H9 (cell line): ENCODE measurements at regions not wholly inside any gene's neighbourhood (a gene's known extent, or its start where the extent isn't known, plus 50 kb on each side); places are given as distances from the start of the nearest gene placed in this dataset.

Experiments
- DNase-seq: peaks from one replicate; pipeline ENCODE4 v3.0.0-alpha.2; 2017
- H2AFZ ChIP-seq: one replicate; pipeline ENCODE4 v1.6.1; 2013; ENCODE audit warnings: mild to moderate bottlenecking, low read length, control low read depth, moderate library complexity
- H2AK5ac ChIP-seq: 2 replicates; pipeline ENCODE4 v1.6.1; 2013; ENCODE audit warnings: low read length, control low read depth, mixed read lengths; ENCODE audit not compliant: insufficient read length
- H2BK120ac ChIP-seq: one replicate; pipeline ENCODE4 v1.6.1; 2013; ENCODE audit warnings: low read depth, mild to moderate bottlenecking, low read length, control low read depth, inconsistent platforms; ENCODE audit not compliant: poor library complexity, severe bottlenecking
- H2BK12ac ChIP-seq: 2 replicates; pipeline ENCODE4 v1.6.1; 2013; ENCODE audit warnings: low read length, control low read depth, mixed read lengths, low read depth; ENCODE audit not compliant: insufficient read length
- H2BK15ac ChIP-seq: 2 replicates; pipeline ENCODE4 v1.6.1; 2013; ENCODE audit warnings: low read depth, low read length, control low read depth
- H2BK20ac ChIP-seq: one replicate; pipeline ENCODE4 v1.6.1; 2013; ENCODE audit warnings: low read depth, mild to moderate bottlenecking, low read length, control low read depth, inconsistent platforms; ENCODE audit not compliant: poor library complexity, severe bottlenecking
- H2BK5ac ChIP-seq: 2 replicates; pipeline ENCODE4 v1.6.1; 2013; ENCODE audit warnings: low read length, control low read depth, mixed read lengths; ENCODE audit not compliant: insufficient read length
- H3K14ac ChIP-seq: 2 replicates; pipeline ENCODE4 v1.6.1; 2013; ENCODE audit warnings: low read length, control low read depth; ENCODE audit not compliant: insufficient read depth
- H3K18ac ChIP-seq: 2 replicates; pipeline ENCODE4 v1.6.1; 2013; ENCODE audit warnings: low read depth, mild to moderate bottlenecking, mixed read lengths, low read length, control low read depth; ENCODE audit not compliant: insufficient read length
- H3K23ac ChIP-seq: 2 replicates; pipeline ENCODE4 v1.6.1; 2013; ENCODE audit warnings: low read length, control low read depth, mixed read lengths, low read depth; ENCODE audit not compliant: insufficient read length
- H3K23me2 ChIP-seq: 2 replicates; pipeline ENCODE4 v1.6.1; 2013; ENCODE audit warnings: low read depth, mild to moderate bottlenecking, mixed read lengths, low read length, control low read depth; ENCODE audit not compliant: insufficient read length, poor library complexity, severe bottlenecking
- H3K27ac ChIP-seq: 2 replicates; pipeline ENCODE4 v1.5.1; 2013; ENCODE audit warnings: low read length, control low read depth, mixed read lengths, low read depth; ENCODE audit not compliant: insufficient read length
- H3K27me3 ChIP-seq: 2 replicates; pipeline ENCODE4 v1.6.1; 2013; ENCODE audit warnings: low read length, control low read depth, inconsistent platforms; ENCODE audit not compliant: insufficient read depth
- H3K4ac ChIP-seq: 2 replicates; pipeline ENCODE4 v1.6.1; 2013; ENCODE audit warnings: low read depth, mild to moderate bottlenecking, control low read depth, inconsistent platforms, low read length, moderate library complexity
- H3K4me1 ChIP-seq: 2 replicates; pipeline ENCODE4 v1.6.1; 2013; ENCODE audit warnings: low read length, control low read depth, inconsistent platforms; ENCODE audit not compliant: insufficient read depth
- H3K4me2 ChIP-seq: 2 replicates; pipeline ENCODE4 v1.6.1; 2013; ENCODE audit warnings: low read length, control low read depth, mixed read lengths; ENCODE audit not compliant: insufficient read length, insufficient read depth
- H3K56ac ChIP-seq: 2 replicates; pipeline ENCODE4 v1.6.1; 2013; ENCODE audit warnings: low read depth, mild to moderate bottlenecking, mixed read lengths, low read length, control low read depth; ENCODE audit not compliant: insufficient read length
- H3K79me1 ChIP-seq: 2 replicates; pipeline ENCODE4 v1.6.1; 2013; ENCODE audit warnings: low read depth, mild to moderate bottlenecking, moderate library complexity, low read length, control low read depth, inconsistent platforms; ENCODE audit not compliant: insufficient read depth, poor library complexity, severe bottlenecking
- H3K79me2 ChIP-seq: 2 replicates; pipeline ENCODE4 v1.6.1; 2013; ENCODE audit warnings: low read length, control low read depth, inconsistent platforms; ENCODE audit not compliant: insufficient read depth
- H3K9ac ChIP-seq: 2 replicates; pipeline ENCODE4 v1.6.1; 2013; ENCODE audit warnings: low read length, control low read depth, mixed read lengths; ENCODE audit not compliant: insufficient read length; ENCODE audit errors: extremely low read depth
- H3K9me3 ChIP-seq: one replicate; pipeline ENCODE4 v1.6.1; 2013; ENCODE audit warnings: low read depth, low read length, inconsistent platforms; ENCODE audit not compliant: control insufficient read depth
- H3T11ph ChIP-seq: one replicate; pipeline ENCODE4 v1.6.1; 2013; ENCODE audit warnings: mild to moderate bottlenecking, low read length, control low read depth, inconsistent platforms
- H4K20me1 ChIP-seq: one replicate; pipeline ENCODE4 v1.6.1; 2013; ENCODE audit not compliant: control insufficient read depth, insufficient read length, insufficient read depth
- H4K5ac ChIP-seq: 2 replicates; pipeline ENCODE4 v1.6.1; 2013; ENCODE audit warnings: low read depth, mild to moderate bottlenecking, mixed read lengths, low read length, control low read depth; ENCODE audit not compliant: insufficient read length
- H4K8ac ChIP-seq: replicated peaks from 2 replicates; pipeline ENCODE4 v1.6.1; 2013; ENCODE audit warnings: low read length, control low read depth, mixed read lengths, low read depth; ENCODE audit not compliant: insufficient read length
- H4K91ac ChIP-seq: 2 replicates; pipeline ENCODE4 v1.6.1; 2013; ENCODE audit warnings: low read depth, mild to moderate bottlenecking, moderate library complexity, mixed read lengths, low read length, control low read depth; ENCODE audit not compliant: insufficient read length
- H3K27ac Mint-ChIP-seq, 3 experiments: 2 replicates in 2 of 3; 3 replicates in 1 of 3; pipeline ENCODE4 v1.8.0; 2020 to 2021; ENCODE audit warnings: mixed read lengths in 3 of 3, mild to moderate bottlenecking in 1 of 3, moderate library complexity in 1 of 3
- H3K27me3 Mint-ChIP-seq: 2 replicates; pipeline ENCODE4 v1.8.0; 2021; ENCODE audit warnings: low read depth, mild to moderate bottlenecking, moderate library complexity, mixed read lengths
- H3K36me3 Mint-ChIP-seq, 3 experiments: 2 replicates in 2 of 3; 3 replicates in 1 of 3; pipeline ENCODE4 v1.8.0; 2020 to 2021; ENCODE audit warnings: low read depth in 3 of 3, mixed read lengths in 3 of 3; ENCODE audit not compliant: insufficient read depth in 1 of 3
- H3K4me1 Mint-ChIP-seq, 2 experiments: 2 replicates each; pipeline ENCODE4 v1.8.0; 2020; ENCODE audit warnings: mixed read lengths in 2 of 2
- H3K4me3 Mint-ChIP-seq, 2 experiments: 2 replicates in 1 of 2; 3 replicates in 1 of 2; pipeline ENCODE4 v1.8.0; 2020 to 2021; ENCODE audit warnings: mild to moderate bottlenecking in 2 of 2, mixed read lengths in 2 of 2, moderate library complexity in 1 of 2
- H3K9me3 Mint-ChIP-seq, 2 experiments: 2 replicates in 1 of 2; 3 replicates in 1 of 2; pipeline ENCODE4 v1.8.0; 2020; ENCODE audit warnings: mild to moderate bottlenecking in 2 of 2, mixed read lengths in 2 of 2, moderate library complexity in 1 of 2
- CTCF ChIP-seq: fragments of 200-600 bp; sonication (generic); conservative IDR thresholded peaks from 3 replicates; pipeline ENCODE4 v1.8.0; 2021; ENCODE audit warnings: antibody characterized with exemption, mild to moderate bottlenecking

GRCh38 chr11:128206461-128206860 is 380.9 kb downstream of the ETS1 start:
- Mint-ChIP-seq H3K9me3 (no peaks in the 10 kb centered on the region; a peak in 1 of 5 replicates), H3K4me3 (no peak overlapping the region), H3K27me3 (no peaks in the 10 kb centered on the region), H3K36me3 (no peaks in the 10 kb centered on the region), H3K27ac (no peak overlapping the region), H3K4me1 (peaks cover 0 to 7% of the 10 kb centered on the region in 2 experiments; a peak in 1 of 4 replicates)
- H4K5ac ChIP-seq, result no peak overlapping the region
- H2BK120ac ChIP-seq, result no peak overlapping the region
- H2BK5ac ChIP-seq, result no peak overlapping the region
- H4K20me1 ChIP-seq, result no peaks in the 10 kb centered on the region
- H3K4ac ChIP-seq, result no peak overlapping the region
- H3K27ac ChIP-seq, result no peak overlapping the region
- H3K9ac ChIP-seq, result no peak overlapping the region
- DNase-seq, result no peak
- H3K56ac ChIP-seq, result no peak overlapping the region
- H3T11ph ChIP-seq, result no peak overlapping the region
- H3K23ac ChIP-seq, result no peak overlapping the region
- TF ChIP-seq CTCF, result no peak
- H3K23me2 ChIP-seq, result no peaks in the 10 kb centered on the region
- no peak overlapping the region for H3K14ac ChIP-seq
- H2BK15ac ChIP-seq, result no peak overlapping the region
- H3K79me2 ChIP-seq, result no peaks in the 10 kb centered on the region
- no peak overlapping the region for H2BK12ac ChIP-seq
- no peak overlapping the region for H3K4me2 ChIP-seq
- H2BK20ac ChIP-seq, result no peak overlapping the region
- H4K8ac ChIP-seq, result no peak overlapping the region
- H3K79me1 ChIP-seq, result no peaks in the 10 kb centered on the region
- H4K91ac ChIP-seq, result no peak overlapping the region
- H2AK5ac ChIP-seq, result no peak overlapping the region
- peaks cover 2% of the 10 kb centered on the region for H3K4me1 ChIP-seq
- H3K27me3 ChIP-seq, result no peaks in the 10 kb centered on the region; the same call in 1 of the 2 replicates
- H2AFZ ChIP-seq, result no peak overlapping the region
- no peak overlapping the region for H3K18ac ChIP-seq
- no peaks in the 10 kb centered on the region for H3K9me3 ChIP-seq
